ENCODE measurements at regions not wholly inside any gene's neighbourhood (a gene's known extent, or its start where the extent isn't known, plus 50 kb on each side); places are given as distances from the start of the nearest gene placed in this dataset.
A peak's percentile ranks its signal among the peaks of the same experiment; 100 is the strongest.

DNA sequence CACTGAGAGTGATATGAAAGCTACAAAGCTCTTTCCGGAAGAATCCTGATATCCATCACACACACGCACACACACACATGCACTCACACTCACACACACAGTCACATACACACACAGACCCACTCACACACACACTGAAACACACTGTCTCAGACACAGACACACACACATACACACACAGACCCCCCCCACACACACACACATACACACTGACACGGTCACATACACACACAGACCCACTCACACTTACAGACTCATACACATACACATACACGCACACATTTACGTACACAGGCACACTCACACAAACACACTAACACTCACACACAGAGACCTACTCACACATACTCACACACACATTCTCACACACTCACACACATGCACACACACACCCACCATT is 58.6 kb downstream of the LIG4 start:
- DNase-seq: no peak

DNA sequence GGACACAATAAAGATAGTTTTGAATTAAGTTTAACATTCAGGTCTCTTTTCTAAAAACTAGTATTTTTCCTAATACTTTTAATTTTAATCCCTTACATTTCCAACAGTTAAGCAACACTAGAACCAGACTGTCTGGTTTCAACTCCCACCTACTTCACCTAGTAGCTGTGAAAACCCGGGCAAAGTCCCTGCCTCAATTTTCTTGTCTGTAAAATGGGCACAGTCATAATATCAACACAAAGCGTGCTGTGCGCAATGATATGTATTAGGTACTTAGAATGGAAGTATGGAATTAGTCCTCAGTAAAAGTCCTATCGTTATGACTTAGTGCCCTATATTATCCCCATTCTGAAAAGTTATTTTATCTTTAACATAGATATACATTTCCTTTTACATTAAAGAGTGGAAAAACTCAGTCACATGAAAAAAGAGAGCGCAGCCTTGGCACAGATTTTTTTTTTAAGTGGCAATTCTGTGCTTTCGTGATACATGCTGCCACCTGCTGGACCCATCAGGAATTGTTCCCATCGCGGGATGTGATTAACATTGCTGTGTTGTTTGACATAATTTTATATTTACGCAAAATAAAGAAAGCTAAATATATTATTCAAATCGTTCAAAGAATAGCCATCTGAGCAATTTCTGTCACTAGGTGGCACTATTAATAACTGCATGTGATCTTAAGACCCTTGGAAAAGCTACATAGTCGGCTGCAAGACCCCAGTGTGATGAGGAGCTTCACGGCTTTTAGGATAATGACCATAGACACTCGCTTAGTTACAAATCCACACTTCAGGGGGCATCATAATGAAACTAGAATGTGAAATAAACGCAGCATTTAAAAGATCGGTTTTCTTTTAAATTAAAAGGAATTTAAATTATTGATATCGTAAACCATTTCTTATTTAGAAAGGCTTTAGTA is 59.9 kb downstream of the LIG4 start:
- DNase-seq: peak; percentile 49

- no peak for DNase-seq
Observed at GRCh38 chr13:108154421-108154858, 60.9 kb downstream of the LIG4 start.

DNA sequence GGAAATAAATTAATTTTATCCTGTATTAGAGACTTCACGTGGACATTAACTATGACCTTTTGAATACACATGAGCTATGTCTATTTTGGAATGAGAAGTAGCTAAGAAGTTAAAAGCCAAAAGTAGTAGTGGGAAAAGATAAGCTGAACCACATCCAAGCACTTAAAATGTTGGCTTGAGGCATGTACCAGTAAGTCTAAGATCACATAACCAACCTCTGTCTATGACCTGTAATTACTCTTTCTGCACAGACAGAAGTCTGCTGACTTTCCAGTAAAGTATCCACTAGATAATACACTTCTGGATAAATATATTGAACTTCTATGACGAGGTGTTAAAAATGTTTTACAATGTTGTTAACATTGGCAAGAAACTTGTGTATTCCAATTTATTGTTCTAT is 68.7 kb downstream of the LIG4 start:
- no peak for DNase-seq

GRCh38 chr13:108142702-108143436 is 72.5 kb downstream of the LIG4 start:
- DNase-seq: no peak

DNA sequence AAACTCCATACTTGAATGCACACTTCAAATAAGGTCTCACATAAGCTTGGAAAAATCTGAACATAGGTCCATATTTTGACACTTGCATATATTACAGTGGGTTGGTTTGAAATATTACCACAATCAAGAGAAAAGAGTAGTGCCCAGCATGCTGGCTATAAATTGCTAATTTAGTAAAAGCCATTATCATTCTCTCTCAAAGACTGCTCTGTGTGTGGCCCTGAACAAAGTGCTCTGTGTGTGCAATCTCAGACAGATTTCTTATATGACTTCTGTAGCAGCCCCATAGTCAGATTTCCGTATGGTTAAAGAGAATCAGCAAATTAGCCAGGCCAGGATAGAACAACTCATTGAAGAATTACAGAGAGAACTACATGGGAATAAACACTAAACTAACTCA is 78.2 kb downstream of the LIG4 start:
- DNase-seq: no peak

DNA sequence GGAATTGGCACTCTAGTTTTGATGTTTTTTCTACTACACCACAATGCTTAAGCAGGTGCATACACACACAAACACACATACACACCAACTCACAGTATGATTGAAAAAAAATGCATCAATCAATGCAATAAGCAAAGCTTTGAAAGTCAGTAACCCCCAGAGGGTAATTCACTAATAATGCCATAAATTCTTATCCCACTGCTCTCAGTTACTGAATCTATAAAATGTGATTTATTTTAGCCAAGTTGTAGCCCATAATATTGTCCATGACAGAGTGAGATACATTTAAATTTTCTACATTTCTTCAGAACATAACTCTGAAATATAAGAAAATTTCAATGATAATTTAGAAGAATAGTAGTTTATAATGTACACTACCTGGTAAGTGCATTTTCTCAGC is 87.9 kb downstream of the LIG4 start:
- no peak for DNase-seq

- no peak for DNase-seq
Observed at GRCh38 chr13:108126056-108126455, 89.3 kb downstream of the LIG4 start.

- no peak for DNase-seq
Observed at GRCh38 chr13:108121406-108121805, 93.9 kb downstream of the LIG4 start.

DNA sequence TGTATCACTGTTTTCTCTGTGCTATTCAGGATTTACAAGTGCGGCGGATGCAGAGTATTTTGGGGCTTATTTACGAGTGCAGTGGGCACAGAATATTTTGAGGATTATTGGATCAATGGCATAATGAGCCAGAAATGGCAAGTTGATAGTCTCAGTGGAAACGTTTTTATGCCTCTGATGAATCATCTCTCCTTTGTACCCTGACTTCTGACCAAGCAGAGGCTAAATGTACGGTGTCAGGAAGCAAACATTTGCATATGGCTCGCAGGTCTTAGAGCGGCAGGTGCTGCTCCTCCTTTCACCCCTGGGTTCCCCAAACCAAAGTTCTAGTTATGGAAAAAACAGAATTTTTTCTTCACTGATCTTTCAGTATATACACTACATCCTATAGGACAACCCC is 94.5 kb downstream of the LIG4 start:
- no peak for DNase-seq

- DNase-seq: no peak
Observed at GRCh38 chr13:108120302-108120701, 95.0 kb downstream of the LIG4 start.

DNA sequence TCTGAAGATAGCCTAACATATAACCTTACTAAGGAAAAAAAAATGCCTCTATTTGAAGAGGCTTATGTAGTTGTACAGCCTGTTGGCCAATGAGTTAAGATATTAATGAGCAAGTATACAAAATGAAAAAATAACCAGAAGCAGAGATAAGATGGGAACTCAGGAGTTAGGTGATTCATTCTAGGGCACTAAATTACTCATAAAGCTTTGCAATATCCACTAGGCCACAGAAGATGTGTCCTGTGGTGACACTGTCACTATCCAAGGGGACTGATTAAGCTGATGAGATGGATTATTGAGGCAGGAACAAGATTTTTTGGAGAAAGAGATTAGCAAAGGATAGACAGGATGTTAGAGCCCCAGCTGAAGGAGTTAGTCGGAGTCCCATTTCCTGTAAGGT is 99.6 kb downstream of the LIG4 start:
- no peak for DNase-seq

DNA sequence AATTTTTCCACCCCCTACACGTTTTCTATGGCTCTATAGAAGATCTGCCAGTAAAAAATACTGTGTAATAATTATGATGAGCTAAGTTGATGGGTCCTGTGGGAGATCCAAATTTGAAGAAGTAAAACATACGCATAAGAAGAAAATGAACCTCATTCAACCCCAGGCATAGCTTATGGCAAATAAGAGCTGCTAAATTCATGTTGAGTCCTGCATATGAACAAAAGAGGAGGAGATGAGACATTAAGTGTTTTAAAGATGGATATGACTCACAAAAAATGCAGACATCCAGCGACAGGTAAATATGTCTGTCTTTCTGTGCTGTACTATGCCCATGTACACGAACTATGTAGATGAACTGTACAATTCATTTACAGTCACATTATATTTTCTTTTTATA is 101.9 kb downstream of the LIG4 start:
- DNase-seq: no peak

DNA sequence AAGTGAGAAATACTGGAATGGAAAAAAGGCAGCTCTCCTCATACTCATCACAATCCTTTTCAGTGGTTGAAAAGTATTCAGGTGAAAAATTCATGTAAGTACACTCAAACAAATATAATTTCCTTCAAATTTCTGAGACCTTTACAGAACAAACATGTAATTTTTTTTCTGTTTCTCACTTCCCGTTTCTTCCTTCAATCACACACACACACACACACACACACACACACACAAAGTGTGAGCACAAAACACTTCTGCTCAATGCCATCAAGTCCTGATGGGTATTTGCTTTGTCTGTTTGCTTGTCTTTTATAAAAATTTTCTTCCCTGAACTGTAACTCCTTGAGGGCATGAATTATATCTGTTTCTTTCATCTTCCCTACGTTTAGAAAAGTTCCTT is 110.6 kb downstream of the LIG4 start:
- DNase-seq: no peak

GRCh38 chr13:108102771-108103170 is 112.6 kb downstream of the LIG4 start:
- no peak for DNase-seq

- no peak for DNase-seq
Observed at GRCh38 chr13:108096301-108096915, 118.9 kb downstream of the LIG4 start.

DNA sequence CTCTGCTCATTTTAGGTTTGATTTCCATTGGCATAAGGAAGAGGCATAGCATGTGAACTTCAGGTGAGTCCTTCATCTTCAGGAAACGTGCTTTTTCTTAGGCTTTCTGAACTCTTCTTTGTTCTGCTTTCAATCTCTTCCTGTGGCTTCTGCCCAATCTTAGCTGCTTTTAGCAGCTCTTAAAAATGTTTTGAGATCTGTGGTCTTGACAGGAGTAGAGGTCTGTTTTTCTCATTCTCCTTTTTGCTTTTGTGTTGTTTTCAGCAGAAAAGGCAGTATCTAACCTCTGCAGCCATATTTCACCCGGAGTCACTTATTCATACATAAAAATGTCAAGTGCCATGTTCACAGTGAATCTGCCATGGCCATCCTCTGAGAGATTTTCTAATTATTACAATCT is 120.3 kb downstream of the LIG4 start:
- DNase-seq: no peak

DNA sequence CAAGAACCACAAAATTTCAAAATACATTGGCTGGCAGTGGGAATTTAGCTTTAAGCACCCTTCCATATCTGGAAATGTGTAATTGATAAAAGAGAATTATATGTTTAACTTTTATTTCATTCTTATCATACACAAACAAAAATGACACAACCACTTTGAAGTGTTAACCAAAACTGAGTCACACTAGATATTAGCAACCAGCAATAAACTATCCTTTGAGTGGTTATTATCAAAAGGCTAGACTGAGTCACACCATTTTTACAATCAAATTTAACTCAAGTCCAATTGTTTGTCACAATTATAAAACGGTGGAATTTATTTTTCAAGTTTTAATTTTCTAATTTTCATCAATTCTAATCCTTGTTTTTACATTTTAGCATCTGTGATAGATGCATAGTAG is 121.7 kb downstream of the LIG4 start:
- no peak for DNase-seq

DNA sequence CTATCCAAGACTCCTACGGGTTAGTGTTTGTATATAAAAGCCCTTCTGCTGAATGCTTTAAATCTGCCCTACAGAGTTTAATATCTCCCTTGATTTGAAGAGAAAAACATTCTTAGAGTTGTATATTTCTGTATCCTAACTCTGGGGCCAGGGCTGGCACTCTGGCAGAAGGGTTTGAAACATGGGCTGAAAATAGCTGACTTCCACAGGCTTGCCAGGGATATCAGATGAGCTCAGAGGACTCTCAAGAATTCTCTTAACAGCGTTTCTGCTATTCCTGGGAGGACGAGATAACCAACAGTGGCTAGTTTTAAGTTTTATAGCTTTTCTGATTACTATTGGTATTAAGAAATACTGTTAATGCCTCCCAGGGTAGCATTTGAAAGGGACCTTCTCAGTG is 127.5 kb downstream of the LIG4 start:
- DNase-seq: no peak

- no peak for DNase-seq
Observed at GRCh38 chr13:108086678-108087077, 128.7 kb downstream of the LIG4 start.

GRCh38 chr13:108084840-108085239 is 130.5 kb downstream of the LIG4 start:
- DNase-seq: no peak

DNA sequence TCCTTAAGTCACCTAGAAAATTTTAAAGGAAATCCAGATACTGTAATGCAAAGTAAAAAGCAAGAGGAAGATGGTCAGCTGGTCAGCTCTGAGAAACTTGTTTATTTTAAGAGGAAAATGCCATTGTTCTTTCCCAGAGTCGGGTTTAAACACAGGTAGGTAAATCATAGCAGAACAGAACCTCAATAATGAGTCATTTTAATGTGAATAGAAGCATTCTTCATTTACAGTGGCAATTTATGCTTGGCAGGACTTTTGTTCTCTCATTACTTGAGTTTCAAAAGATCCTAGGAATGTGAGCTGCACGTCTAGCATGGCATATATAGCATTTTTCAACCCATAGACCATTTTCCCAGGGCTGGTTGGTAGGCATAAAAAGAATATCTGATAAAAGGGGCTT is 132.3 kb downstream of the LIG4 start:
- no peak for DNase-seq

- DNase-seq: no peak
Observed at GRCh38 chr13:108082481-108082880, 132.9 kb downstream of the LIG4 start.

DNA sequence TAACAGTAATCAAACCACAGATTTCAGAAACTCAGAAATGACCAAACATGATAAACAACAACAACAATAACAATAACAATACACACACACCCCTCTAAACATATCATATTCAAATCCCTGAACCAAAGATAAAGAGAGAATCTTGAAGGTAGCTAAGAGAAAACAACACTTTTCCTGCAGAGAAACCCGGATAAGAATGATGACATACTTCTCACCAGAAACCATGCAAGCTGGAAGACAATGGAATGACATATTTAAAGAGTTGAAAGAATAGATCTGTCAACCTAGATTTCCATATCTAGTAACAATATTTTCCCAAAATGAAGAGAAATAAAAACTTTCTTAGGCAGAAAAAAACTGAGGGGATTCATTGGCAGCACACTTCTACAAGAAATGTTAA is 138.1 kb downstream of the LIG4 start:
- no peak for DNase-seq

Data from CD4-positive, alpha-beta T cell treated with Interleukin-10 for 1 hour (primary cell).